Effector memory CD8-positive, alpha-beta T cell (primary cell): ENCODE measurements at regions not wholly inside any gene's neighbourhood (a gene's known extent, or its start where the extent isn't known, plus 50 kb on each side); places are given as distances from the start of the nearest gene placed in this dataset.

Experiments
- ATAC-seq: fragments of 150-1000 bp; cut with Tn5 transposase; replicated peaks from 2 replicates; pipeline ENCODE4 v1.10.0; 2021; ENCODE audit warnings: mild to moderate bottlenecking, moderate library complexity
- DNase-seq, 3 experiments: peaks; one replicate each; pipeline ENCODE4 v3.0.0; 2021
- H3K27ac Mint-ChIP-seq, 2 donors: one replicate each; pipeline ENCODE4 v1.8.0; 2022; ENCODE audit warnings: mild to moderate bottlenecking in 2 of 2, mixed read lengths in 2 of 2, moderate library complexity in 2 of 2
- H3K27me3 Mint-ChIP-seq, 2 donors: one replicate each; pipeline ENCODE4 v1.8.0; 2022; ENCODE audit warnings: mixed read lengths in 2 of 2
- H3K36me3 Mint-ChIP-seq: one replicate; pipeline ENCODE4 v1.8.0; 2022; ENCODE audit warnings: mild to moderate bottlenecking, moderate library complexity, mixed read lengths; ENCODE audit not compliant: insufficient read depth
- H3K4me1 Mint-ChIP-seq, 2 donors: one replicate each; pipeline ENCODE4 v1.8.0; 2022; ENCODE audit warnings: low read depth in 2 of 2, mixed read lengths in 2 of 2
- H3K4me3 Mint-ChIP-seq, 2 donors: one replicate each; pipeline ENCODE4 v1.8.0; 2022; ENCODE audit warnings: mild to moderate bottlenecking in 2 of 2, mixed read lengths in 2 of 2, moderate library complexity in 2 of 2
- H3K9me3 Mint-ChIP-seq, 2 donors: one replicate each; pipeline ENCODE4 v1.8.0; 2022; ENCODE audit warnings: mixed read lengths in 2 of 2

DNA sequence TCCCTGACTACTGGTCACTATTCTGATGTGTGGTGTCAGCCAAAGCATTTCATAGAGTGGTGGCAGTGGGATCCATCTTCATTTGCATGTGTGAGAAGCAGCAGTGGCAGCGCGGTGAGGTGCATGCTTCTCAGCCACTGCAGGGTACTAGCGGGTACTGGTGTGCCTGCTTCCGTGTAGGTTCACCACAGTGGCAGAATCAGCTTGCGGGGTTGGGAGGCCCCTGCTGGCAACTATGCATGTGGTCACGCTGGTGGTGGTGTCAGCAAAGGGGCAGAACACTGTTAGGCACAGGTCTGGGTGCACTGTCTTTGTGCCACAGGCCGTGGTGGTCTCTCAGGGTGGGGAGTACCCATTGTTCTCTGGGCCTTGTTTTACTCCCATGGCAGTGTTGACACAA lies 286.4 kb upstream of the TENM4 start:
- Mint-ChIP-seq H3K4me1 (no peaks in the 10 kb centered on the region), H3K9me3 (peaks cover 9 to 13% of the 10 kb centered on the region in 2 donors), H3K27ac (no peak overlapping the region), H3K27me3 (no peaks in the 10 kb centered on the region), H3K36me3 (no peaks in the 10 kb centered on the region), H3K4me3 (no peak overlapping the region)
- ATAC-seq (no peak), DNase-seq (no peak)

- H3K9me3 Mint-ChIP-seq = peaks cover 13 to 16% of the 10 kb centered on the region in 2 donors
- H3K27me3 Mint-ChIP-seq = no peaks in the 10 kb centered on the region
- ATAC-seq (no peak), DNase-seq (no peak)
- no peaks in the 10 kb centered on the region for H3K36me3 Mint-ChIP-seq
- no peak overlapping the region for H3K27ac Mint-ChIP-seq
- H3K4me1 Mint-ChIP-seq = no peaks in the 10 kb centered on the region
- no peak overlapping the region for H3K4me3 Mint-ChIP-seq
These were observed 279.3 kb upstream of the TENM4 start for GRCh38 chr11:79720115-79720514.

- H3K27me3 Mint-ChIP-seq = no peaks in the 10 kb centered on the region
- DNase-seq = no peak
These were observed 267.6 kb upstream of the TENM4 start for GRCh38 chr11:79708319-79708932.

GRCh38 chr11:79705648-79706047 lies 264.8 kb upstream of the TENM4 start:
- peaks cover 8 to 20% of the 10 kb centered on the region in 2 donors for H3K9me3 Mint-ChIP-seq
- H3K36me3 Mint-ChIP-seq = no peaks in the 10 kb centered on the region
- DNase-seq = no peak
- H3K4me3 Mint-ChIP-seq = no peak overlapping the region
- no peaks in the 10 kb centered on the region for H3K27me3 Mint-ChIP-seq
- no peak overlapping the region for H3K27ac Mint-ChIP-seq
- H3K4me1 Mint-ChIP-seq = no peaks in the 10 kb centered on the region
- ATAC-seq = no peak

More at GRCh38 chr11:79708319-79708932, 267.6 kb upstream of the TENM4 start:
- H3K27ac Mint-ChIP-seq = no peak overlapping the region
- H3K4me1 Mint-ChIP-seq = no peaks in the 10 kb centered on the region
- peaks cover 4 to 16% of the 10 kb centered on the region in 2 donors for H3K9me3 Mint-ChIP-seq
- H3K36me3 Mint-ChIP-seq = no peaks in the 10 kb centered on the region
- no peak overlapping the region for H3K4me3 Mint-ChIP-seq
- ATAC-seq = no peak

DNA sequence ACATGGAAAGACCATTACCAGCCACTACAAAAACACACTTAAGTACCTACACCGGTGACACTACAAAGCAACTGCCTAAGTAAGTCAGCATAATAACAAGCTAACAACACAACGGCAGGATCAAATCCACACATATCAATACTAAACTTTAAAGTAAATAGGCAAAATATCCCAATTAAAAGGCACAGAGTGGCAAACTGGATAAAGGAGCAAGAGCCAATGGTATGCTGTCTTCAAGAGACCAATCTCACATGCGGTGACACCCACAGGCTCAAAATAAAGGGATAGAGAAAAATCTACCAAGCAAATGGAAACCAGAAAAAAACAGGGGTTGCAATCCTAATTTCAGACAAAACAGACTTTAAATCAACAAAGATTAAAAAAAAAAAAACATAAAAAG lies 261.5 kb upstream of the TENM4 start:
- Mint-ChIP-seq H3K27me3 (no peaks in the 10 kb centered on the region), H3K4me1 (no peaks in the 10 kb centered on the region), H3K4me3 (no peak overlapping the region), H3K27ac (no peak overlapping the region), H3K9me3 (peaks cover 7 to 21% of the 10 kb centered on the region in 2 donors), H3K36me3 (no peaks in the 10 kb centered on the region)
- no peak for ATAC-seq
- DNase-seq = no peak

GRCh38 chr11:79699246-79699645 lies 258.4 kb upstream of the TENM4 start:
- Mint-ChIP-seq H3K9me3 (peaks cover 5 to 16% of the 10 kb centered on the region in 2 donors), H3K27me3 (no peaks in the 10 kb centered on the region), H3K4me1 (no peaks in the 10 kb centered on the region), H3K27ac (no peak overlapping the region), H3K36me3 (no peaks in the 10 kb centered on the region), H3K4me3 (no peak overlapping the region)
- ATAC-seq = no peak
- DNase-seq = no peak

DNA sequence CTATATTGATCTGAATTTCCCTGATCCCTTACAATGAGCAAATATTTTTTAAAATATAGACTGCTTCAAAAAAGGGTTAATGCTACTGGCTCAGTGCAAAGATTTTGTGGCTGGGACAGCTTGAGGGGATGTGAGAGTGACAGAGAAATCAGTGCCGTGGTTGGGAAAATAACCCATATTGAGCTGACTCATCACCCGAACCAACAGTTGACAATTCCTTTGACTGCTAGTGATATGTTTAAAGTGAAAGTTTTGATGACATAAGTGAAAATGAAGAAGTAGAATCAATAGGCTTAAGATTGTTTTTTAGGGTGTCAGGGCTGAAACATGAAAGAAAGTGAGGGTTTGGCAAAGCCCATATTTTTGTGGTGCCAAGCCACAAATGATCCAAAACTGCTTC lies 257.1 kb upstream of the TENM4 start:
- ATAC-seq (no peak), DNase-seq (no peak)
- no peaks in the 10 kb centered on the region for H3K4me1 Mint-ChIP-seq
- peaks cover 1 to 7% of the 10 kb centered on the region in 2 donors for H3K9me3 Mint-ChIP-seq
- H3K27ac Mint-ChIP-seq = no peak overlapping the region
- no peaks in the 10 kb centered on the region for H3K36me3 Mint-ChIP-seq
- no peak overlapping the region for H3K4me3 Mint-ChIP-seq
- H3K27me3 Mint-ChIP-seq = no peaks in the 10 kb centered on the region

DNA sequence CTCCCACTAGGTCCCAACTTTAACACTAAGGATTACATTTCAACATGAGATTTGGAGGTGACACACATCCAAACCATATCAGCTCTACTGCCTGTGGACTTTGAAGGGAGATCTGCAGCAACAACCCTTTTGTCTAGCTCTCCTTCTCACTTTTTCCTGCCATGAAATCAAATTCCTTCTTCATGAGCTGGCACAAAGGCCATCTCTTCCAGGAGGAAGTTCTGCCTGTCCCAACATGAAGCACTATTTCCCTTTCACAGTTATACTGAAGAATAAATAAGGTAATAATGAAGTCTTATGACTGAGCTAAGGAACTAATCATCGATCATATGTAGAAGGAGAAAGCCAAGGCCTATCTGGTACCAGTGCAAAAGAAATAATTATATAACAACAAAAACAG lies 253.5 kb upstream of the TENM4 start:
- Mint-ChIP-seq H3K4me3 (no peak overlapping the region), H3K4me1 (no peaks in the 10 kb centered on the region), H3K36me3 (no peaks in the 10 kb centered on the region), H3K9me3 (peaks cover 1 to 16% of the 10 kb centered on the region in 2 donors), H3K27me3 (no peaks in the 10 kb centered on the region), H3K27ac (no peak overlapping the region)
- DNase-seq (no peak), ATAC-seq (no peak)

- no peak overlapping the region for H3K27ac Mint-ChIP-seq
- no peak overlapping the region for H3K4me3 Mint-ChIP-seq
- no peaks in the 10 kb centered on the region for H3K27me3 Mint-ChIP-seq
- H3K4me1 Mint-ChIP-seq = no peaks in the 10 kb centered on the region
- no peak for DNase-seq
- no peaks in the 10 kb centered on the region for H3K36me3 Mint-ChIP-seq
- peaks cover 6 to 17% of the 10 kb centered on the region in 2 donors for H3K9me3 Mint-ChIP-seq
- no peak for ATAC-seq
These were observed 250.6 kb upstream of the TENM4 start for GRCh38 chr11:79691445-79691844.

GRCh38 chr11:79686703-79687419 lies 246.0 kb upstream of the TENM4 start:
- no peaks in the 10 kb centered on the region for H3K4me1 Mint-ChIP-seq
- H3K27me3 Mint-ChIP-seq = no peaks in the 10 kb centered on the region
- no peaks in the 10 kb centered on the region for H3K36me3 Mint-ChIP-seq
- no peak overlapping the region for H3K4me3 Mint-ChIP-seq
- H3K9me3 Mint-ChIP-seq = peaks cover 6 to 25% of the 10 kb centered on the region in 2 donors
- DNase-seq = no peak
- ATAC-seq = no peak
- no peak overlapping the region for H3K27ac Mint-ChIP-seq

- no peak overlapping the region for H3K4me3 Mint-ChIP-seq
- no peaks in the 10 kb centered on the region for H3K4me1 Mint-ChIP-seq
- H3K27ac Mint-ChIP-seq = no peak overlapping the region
These were observed 243.1 kb upstream of the TENM4 start for GRCh38 chr11:79683930-79684329.

GRCh38 chr11:79678780-79679452 lies 238.1 kb upstream of the TENM4 start:
- H3K27me3 Mint-ChIP-seq = no peaks in the 10 kb centered on the region
- no peak for DNase-seq
- H3K36me3 Mint-ChIP-seq = no peaks in the 10 kb centered on the region
- peaks cover 10 to 18% of the 10 kb centered on the region in 2 donors for H3K9me3 Mint-ChIP-seq
- no peak for ATAC-seq
- no peak overlapping the region for H3K27ac Mint-ChIP-seq
- H3K4me3 Mint-ChIP-seq = no peak overlapping the region
- no peaks in the 10 kb centered on the region for H3K4me1 Mint-ChIP-seq

More at GRCh38 chr11:79683930-79684329, 243.1 kb upstream of the TENM4 start:
- Mint-ChIP-seq H3K27me3 (no peaks in the 10 kb centered on the region), H3K9me3 (peaks cover 12 to 25% of the 10 kb centered on the region in 2 donors), H3K36me3 (no peaks in the 10 kb centered on the region)
- DNase-seq (no peak), ATAC-seq (no peak)

GRCh38 chr11:79676396-79676795 lies 235.6 kb upstream of the TENM4 start:
- Mint-ChIP-seq H3K4me3 (no peak overlapping the region), H3K27ac (no peak overlapping the region), H3K27me3 (no peaks in the 10 kb centered on the region), H3K4me1 (no peaks in the 10 kb centered on the region), H3K36me3 (no peaks in the 10 kb centered on the region), H3K9me3 (peaks cover 14 to 18% of the 10 kb centered on the region in 2 donors)
- DNase-seq (no peak), ATAC-seq (no peak)

DNA sequence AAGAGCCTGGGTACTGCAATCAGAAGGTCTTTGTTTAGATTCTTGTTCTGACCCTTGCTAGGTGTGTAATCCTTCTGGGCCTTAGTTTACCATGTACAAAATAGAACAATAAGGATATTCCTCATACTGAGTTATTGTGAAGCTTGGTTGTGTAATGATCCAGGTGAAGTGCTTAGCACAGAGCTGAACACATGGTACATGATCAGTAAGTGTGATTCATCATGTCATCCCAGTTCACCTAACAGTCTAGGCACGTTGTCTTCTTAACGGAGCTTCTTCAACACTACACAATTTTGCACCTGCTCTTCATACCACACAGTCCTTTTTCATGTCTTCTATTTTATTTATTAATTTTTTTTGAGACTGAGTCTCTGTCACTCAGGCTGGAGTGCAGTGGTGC lies 234.3 kb upstream of the TENM4 start:
- ATAC-seq (no peak), DNase-seq (no peak)
- Mint-ChIP-seq H3K4me3 (no peak overlapping the region), H3K36me3 (no peaks in the 10 kb centered on the region), H3K27me3 (no peaks in the 10 kb centered on the region), H3K9me3 (peaks cover 9 to 10% of the 10 kb centered on the region in 2 donors), H3K4me1 (no peaks in the 10 kb centered on the region), H3K27ac (no peak overlapping the region)
